PC-9 (cell line): ENCODE measurements at regions not wholly inside any gene's neighbourhood (a gene's known extent, or its start where the extent isn't known, plus 50 kb on each side); places are given as distances from the start of the nearest gene placed in this dataset.

ENCODE experiments used
- BruUV-seq: library from RNA; stranded (reverse); fragments of 400-500 nt; replicated peaks from 2 replicates; lab custom pipeline; 2021; lab: Mats Ljungman, UMichigan
- CTCF ChIA-PET: fragments of 300-600 bp; sonication (Branson Sonifier 250); formaldehyde crosslinking; loops from one replicate; lab custom pipeline; 2022; ENCODE audit warnings: antibody characterized with exemption; lab: Charles Lee
- POLR2A ChIA-PET: fragments of 300-600 bp; sonication (Branson Sonifier 250); formaldehyde crosslinking; loops from one replicate; lab custom pipeline; 2022; ENCODE audit warnings: antibody characterized with exemption; ENCODE audit not compliant: unreplicated experiment; lab: Charles Lee
- DNase-seq, 2 experiments: peaks; one replicate each; pipeline versions ENCODE4 v3.0.0 to v3.0.0-alpha.2; 2015 to 2022; ENCODE audit warnings: mixed read lengths in 1 of 2
- H2AFZ ChIP-seq: fragments of 200-600 bp; sonication (generic); 2 replicates; pipeline ENCODE4 v1.8.1; 2017; ENCODE audit warnings: antibody characterized with exemption
- H3F3A ChIP-seq: fragments of 200-600 bp; sonication (generic); 2 replicates; pipeline ENCODE4 v1.8.1; 2017; ENCODE audit warnings: antibody characterized with exemption, mild to moderate bottlenecking, low read depth; ENCODE audit not compliant: insufficient read depth
- H3K27ac ChIP-seq: fragments of 200-600 bp; sonication (generic); 2 replicates; pipeline ENCODE4 v1.6.1; 2016; ENCODE audit warnings: mixed run types
- H3K27me3 ChIP-seq: fragments of 200-600 bp; sonication (generic); 2 replicates; pipeline ENCODE4 v1.6.1; 2016; ENCODE audit warnings: low read depth, mixed run types; ENCODE audit not compliant: insufficient read depth
- H3K36me3 ChIP-seq: fragments of 200-600 bp; sonication (generic); 2 replicates; pipeline ENCODE4 v1.6.1; 2016; ENCODE audit warnings: low read depth, mixed run types
- H3K4me1 ChIP-seq: fragments of 200-600 bp; sonication (generic); replicated peaks from 2 replicates; pipeline ENCODE4 v1.6.1; 2016; ENCODE audit warnings: mixed run types; ENCODE audit not compliant: insufficient read depth
- H3K4me2 ChIP-seq: fragments of 200-600 bp; sonication (generic); 2 replicates; pipeline ENCODE4 v1.6.1; 2017; ENCODE audit warnings: mixed run types
- H3K4me3 ChIP-seq: fragments of 200-600 bp; sonication (generic); 2 replicates; pipeline ENCODE4 v1.6.1; 2016; ENCODE audit warnings: mixed run types
- H3K79me2 ChIP-seq: fragments of 200-600 bp; sonication (generic); 2 replicates; pipeline ENCODE4 v1.6.1; 2017; ENCODE audit warnings: low read depth, mixed run types
- H3K9me2 ChIP-seq: fragments of 200-600 bp; sonication (generic); 2 replicates; pipeline ENCODE4 v1.8.1; 2017; ENCODE audit warnings: mild to moderate bottlenecking; ENCODE audit not compliant: insufficient read depth
- H3K9me3 ChIP-seq: fragments of 200-600 bp; sonication (generic); 2 replicates; pipeline ENCODE4 v1.8.1; 2016; ENCODE audit warnings: low read depth; ENCODE audit not compliant: insufficient read depth
- H4K20me1 ChIP-seq: fragments of 200-600 bp; sonication (generic); 2 replicates; pipeline ENCODE4 v1.8.1; 2017; ENCODE audit not compliant: insufficient read depth
- EZH2 ChIP-seq: fragments of 200-600 bp; sonication (generic); IDR thresholded peaks from 2 replicates; pipeline ENCODE4 v1.8.0; 2017; ENCODE audit warnings: antibody characterized with exemption, low read depth
- intact Hi-C: fragments of 100-400 bp; cut with micrococcal nuclease; formaldehyde crosslinking; loops from one replicate; pipeline ENCODE4 v1.10.0; 2022; ENCODE audit not compliant: unreplicated experiment
- TF ChIP-seq, protein P1 (sequence below): fragments of 200-600 bp; sonication (generic); conservative IDR thresholded peaks from 2 replicates; pipeline ENCODE4 v1.6.1; 2017; ENCODE audit warnings: mixed run types, antibody characterized with exemption, mild to moderate bottlenecking, moderate library complexity

DNA sequence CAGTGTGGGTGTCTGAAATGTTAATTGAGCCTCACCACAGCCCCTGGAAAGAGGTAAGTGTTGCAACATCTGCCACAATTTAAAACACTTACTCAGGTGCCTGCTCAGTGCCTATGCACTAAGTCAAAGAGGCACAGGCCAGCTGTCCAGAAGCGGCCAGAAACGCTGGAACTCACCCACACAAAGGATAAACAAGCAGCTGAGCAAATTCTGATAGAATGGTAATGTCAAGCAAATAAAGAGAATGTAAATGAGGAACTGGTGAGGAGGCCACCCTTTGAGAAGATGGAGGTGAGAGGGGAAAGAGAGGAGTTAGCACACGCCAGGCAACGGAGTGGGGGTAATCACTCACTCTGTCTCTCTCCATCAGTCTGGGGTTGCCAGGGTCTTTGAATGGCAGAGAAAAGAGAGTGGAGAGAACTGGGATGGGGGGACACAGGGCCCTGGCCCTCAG lies 67.7 kb upstream of the SERP2 start:
- peak; percentile 12 to 52 for DNase-seq

DNA sequence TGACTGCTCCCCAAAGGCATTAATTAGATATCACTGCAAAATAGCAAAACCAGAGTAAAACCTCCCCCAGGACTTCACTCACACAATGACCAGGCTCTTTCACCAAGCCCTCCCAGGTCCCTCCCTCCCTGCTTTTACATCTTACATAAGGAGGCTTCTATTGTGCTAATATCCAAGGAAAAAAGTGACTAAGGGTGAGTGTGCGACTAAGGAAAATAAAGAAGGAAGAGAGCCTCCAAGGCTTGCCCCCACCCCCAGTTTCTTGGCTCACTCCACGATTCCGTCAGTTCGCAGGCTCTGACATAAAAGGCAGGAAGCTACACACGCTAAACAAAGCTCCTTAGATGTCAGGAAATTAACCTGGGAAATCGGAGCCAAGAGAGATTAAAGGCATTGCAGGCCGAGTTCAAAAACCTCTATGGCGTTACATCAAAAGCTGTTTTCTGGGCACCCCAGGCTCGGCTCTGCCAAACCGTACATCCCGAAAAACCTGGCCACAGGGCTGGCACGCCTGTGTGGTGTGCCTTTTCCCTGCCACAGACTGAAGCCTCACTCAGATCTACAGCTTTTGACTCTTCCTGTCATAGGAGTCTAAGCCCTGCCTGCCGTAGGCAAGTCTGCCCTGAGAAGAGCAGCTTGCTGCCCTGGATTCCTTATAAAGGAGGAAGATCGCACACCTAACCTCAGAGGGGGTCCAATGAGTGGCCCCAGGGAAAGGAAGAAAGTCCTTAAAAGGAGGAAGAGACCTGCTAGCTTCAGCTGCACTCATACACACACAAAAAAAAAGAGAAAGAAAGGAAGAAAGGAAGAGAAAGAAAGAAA lies 67.0 kb upstream of the SERP2 start:
- H3K27me3 ChIP-seq, result no peaks in the 10 kb centered on the region
- BruUV-seq, result TSS peak; percentile 90
- H3K4me3 ChIP-seq, result peak overlapping the region; percentile 47; the same call in 1 of the 2 replicates
- H3K36me3 ChIP-seq, result no peaks in the 10 kb centered on the region
- H2AFZ ChIP-seq, result peak overlapping the region; percentile 33; the same call in 1 of the 2 replicates
- peak; percentile 62 to 88 for DNase-seq
- peak overlapping the region; percentile 100 for H3K27ac ChIP-seq
- intact Hi-C loops, result loop anchor here (1.0 to 5.0 kb wide), 3 partner anchors 34 to 97 kb away; no protein-coding TSS in a partner anchor
- CTCF ChIA-PET, result interaction anchor here (0.7 to 1.0 kb wide), 2 partner anchors 58 to 64 kb away, joined by 3 to 4 read pairs; no protein-coding TSS in a partner anchor
- H3F3A ChIP-seq, result peaks cover 44% of the 10 kb centered on the region
- POLR2A ChIA-PET, result interaction anchor here (0.6 to 0.8 kb wide), 7 partner anchors 30 to 509 kb away, joined by 3 to 9 read pairs (median 5); no protein-coding TSS in a partner anchor
- no peaks in the 10 kb centered on the region for H3K9me2 ChIP-seq
- peaks cover 77% of the 10 kb centered on the region for H3K4me1 ChIP-seq
- TF ChIP-seq, protein P1, sequence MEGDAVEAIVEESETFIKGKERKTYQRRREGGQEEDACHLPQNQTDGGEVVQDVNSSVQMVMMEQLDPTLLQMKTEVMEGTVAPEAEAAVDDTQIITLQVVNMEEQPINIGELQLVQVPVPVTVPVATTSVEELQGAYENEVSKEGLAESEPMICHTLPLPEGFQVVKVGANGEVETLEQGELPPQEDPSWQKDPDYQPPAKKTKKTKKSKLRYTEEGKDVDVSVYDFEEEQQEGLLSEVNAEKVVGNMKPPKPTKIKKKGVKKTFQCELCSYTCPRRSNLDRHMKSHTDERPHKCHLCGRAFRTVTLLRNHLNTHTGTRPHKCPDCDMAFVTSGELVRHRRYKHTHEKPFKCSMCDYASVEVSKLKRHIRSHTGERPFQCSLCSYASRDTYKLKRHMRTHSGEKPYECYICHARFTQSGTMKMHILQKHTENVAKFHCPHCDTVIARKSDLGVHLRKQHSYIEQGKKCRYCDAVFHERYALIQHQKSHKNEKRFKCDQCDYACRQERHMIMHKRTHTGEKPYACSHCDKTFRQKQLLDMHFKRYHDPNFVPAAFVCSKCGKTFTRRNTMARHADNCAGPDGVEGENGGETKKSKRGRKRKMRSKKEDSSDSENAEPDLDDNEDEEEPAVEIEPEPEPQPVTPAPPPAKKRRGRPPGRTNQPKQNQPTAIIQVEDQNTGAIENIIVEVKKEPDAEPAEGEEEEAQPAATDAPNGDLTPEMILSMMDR, result no peak
- TF ChIP-seq EZH2, result no peak
- no peaks in the 10 kb centered on the region for H3K79me2 ChIP-seq
- H4K20me1 ChIP-seq, result no peaks in the 10 kb centered on the region
- H3K9me3 ChIP-seq, result no peaks in the 10 kb centered on the region
- peak overlapping the region; percentile 88 for H3K4me2 ChIP-seq

More for the DNA sequence above, 67.7 kb upstream of the SERP2 start:
- H3K9me2 ChIP-seq, result no peaks in the 10 kb centered on the region
- H3K9me3 ChIP-seq, result no peaks in the 10 kb centered on the region
- peaks cover 42% of the 10 kb centered on the region for H3F3A ChIP-seq
- H3K4me1 ChIP-seq, result peaks cover 77% of the 10 kb centered on the region
- no peaks in the 10 kb centered on the region for H3K27me3 ChIP-seq
- BruUV-seq, result TSS peak; percentile 80
- intact Hi-C loops, result loop anchor here (1.0 to 5.0 kb wide), 3 partner anchors 34 to 97 kb away; no protein-coding TSS in a partner anchor
- no peaks in the 10 kb centered on the region for H3K36me3 ChIP-seq
- peak overlapping the region; percentile 47; the same call in 1 of the 2 replicates for H3K4me3 ChIP-seq
- peak overlapping the region; percentile 100 for H3K27ac ChIP-seq
- H3K4me2 ChIP-seq, result peak overlapping the region; percentile 88
- peak overlapping the region; percentile 33; the same call in 1 of the 2 replicates for H2AFZ ChIP-seq
- CTCF ChIA-PET, result interaction anchor here (0.7 to 1.0 kb wide), 2 partner anchors 59 to 63 kb away, joined by 3 to 4 read pairs; no protein-coding TSS in a partner anchor
- H3K79me2 ChIP-seq, result no peaks in the 10 kb centered on the region
- TF ChIP-seq, protein P1, result no peak
- no peak for TF ChIP-seq EZH2
- POLR2A ChIA-PET, result interaction anchor here (0.6 to 0.8 kb wide), 5 partner anchors 31 to 510 kb away, joined by 3 to 8 read pairs (median 5); no protein-coding TSS in a partner anchor
- no peaks in the 10 kb centered on the region for H4K20me1 ChIP-seq

DNA sequence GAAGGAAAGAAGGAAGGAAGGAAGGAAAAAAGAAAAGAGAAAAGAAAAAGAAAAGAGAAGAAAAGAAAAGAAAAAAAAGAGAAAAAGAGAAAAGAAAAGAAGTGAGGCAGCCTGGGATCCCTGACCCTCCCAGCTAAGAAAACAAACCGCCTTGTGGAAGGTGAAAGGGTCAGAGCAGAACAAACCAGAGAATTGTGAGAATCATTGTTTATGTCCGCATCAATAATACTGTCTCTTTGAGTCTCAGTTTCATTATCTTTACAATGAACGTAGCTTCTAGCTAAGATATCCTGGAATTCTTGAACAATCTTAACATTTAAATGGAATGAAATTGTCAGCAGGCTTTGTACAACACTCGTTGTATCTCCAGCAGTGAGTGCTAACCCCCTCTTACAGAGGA lies 66.4 kb upstream of the SERP2 start:
- POLR2A ChIA-PET, result interaction anchor here (0.6 to 0.8 kb wide), 3 partner anchors 30 to 129 kb away, joined by 4 to 13 read pairs (median 9); no protein-coding TSS in a partner anchor
- H3K36me3 ChIP-seq, result no peaks in the 10 kb centered on the region
- DNase-seq, result no peak
- TF ChIP-seq, protein P1, result no peak
- TF ChIP-seq EZH2, result no peak
- no peaks in the 10 kb centered on the region for H3K27me3 ChIP-seq
- peak overlapping the region; percentile 100 for H3K27ac ChIP-seq
- no peak overlapping the region for H3K4me3 ChIP-seq
- CTCF ChIA-PET, result interaction anchor here (0.6 kb wide), 2 partner anchors 152 to 174 kb away, joined by 3 to 4 read pairs; no protein-coding TSS in a partner anchor
- no peaks in the 10 kb centered on the region for H4K20me1 ChIP-seq
- no peaks in the 10 kb centered on the region for H3K79me2 ChIP-seq
- H3K9me3 ChIP-seq, result no peaks in the 10 kb centered on the region
- peak overlapping the region; percentile 88 for H3K4me2 ChIP-seq
- no peak overlapping the region for H2AFZ ChIP-seq
- H3K4me1 ChIP-seq, result peaks cover 77% of the 10 kb centered on the region
- H3F3A ChIP-seq, result peaks cover 43% of the 10 kb centered on the region
- intact Hi-C loops, result loop anchor here (2.0 to 5.0 kb wide), 2 partner anchors 35 to 70 kb away; no protein-coding TSS in a partner anchor
- BruUV-seq, result no TSS peak
- no peaks in the 10 kb centered on the region for H3K9me2 ChIP-seq
